SH-SY5Y (cell line): ENCODE measurements at regions not wholly inside any gene's neighbourhood (a gene's known extent, or its start where the extent isn't known, plus 50 kb on each side); places are given as distances from the start of the nearest gene placed in this dataset.

Experiments
- GATA2 ChIP-seq: IDR thresholded peaks from 2 replicates; pipeline ENCODE4 v1.6.1; 2011; ENCODE audit warnings: mild to moderate bottlenecking, low read depth, low read length
- GATA3 ChIP-seq: IDR thresholded peaks from 2 replicates; pipeline ENCODE4 v1.6.1; 2011; ENCODE audit warnings: low read depth, mild to moderate bottlenecking, low read length, moderate library complexity

DNA sequence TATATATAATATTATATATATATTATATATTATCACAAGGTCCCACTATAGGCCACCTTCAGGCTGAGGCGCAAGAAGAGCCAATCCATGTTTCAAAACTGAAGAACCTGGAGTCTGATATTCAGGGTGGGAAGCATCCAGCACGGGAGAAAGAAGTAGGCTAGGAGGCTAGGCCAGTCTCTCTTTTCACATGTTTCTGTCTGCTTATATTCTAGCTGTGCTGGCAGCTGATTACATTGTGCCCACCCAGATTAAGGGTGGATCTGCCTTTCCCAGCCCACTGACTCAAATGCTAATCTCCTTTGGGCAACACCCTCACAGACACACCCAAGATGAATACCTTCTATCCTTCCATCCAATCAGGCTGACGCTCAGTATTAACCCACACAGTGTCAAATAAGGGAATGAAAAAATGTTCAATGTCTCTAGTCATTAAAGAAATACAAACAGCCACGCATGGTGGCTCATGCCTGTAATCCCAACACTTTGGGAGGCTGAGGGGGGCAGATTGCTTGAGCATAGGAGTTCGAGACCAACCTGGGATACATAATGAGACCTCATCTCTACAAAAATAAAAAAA is 135.4 kb upstream of the PCBD1 start:
- TF ChIP-seq GATA2 (no peak), GATA3 (no peak)

DNA sequence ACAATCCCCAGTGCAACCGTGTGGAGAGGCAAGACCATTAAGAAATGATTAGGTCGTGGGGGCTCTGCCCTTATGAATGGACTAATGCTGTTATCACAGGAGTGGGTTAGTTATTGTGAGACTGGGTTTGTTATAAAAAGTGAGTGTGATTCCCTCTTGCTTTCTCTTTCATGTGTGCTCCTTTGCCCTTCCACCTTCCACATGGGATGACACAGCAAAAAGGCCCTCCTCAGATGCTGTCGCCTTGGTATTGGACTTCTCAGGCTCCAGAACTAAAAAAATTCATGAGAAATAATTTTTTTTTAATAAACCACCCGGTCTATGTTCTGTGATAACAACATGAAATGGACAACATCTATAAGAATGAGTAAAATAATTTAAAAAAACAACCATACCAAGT is 136.1 kb upstream of the PCBD1 start:
- TF ChIP-seq GATA2 (no peak), GATA3 (no peak)

- TF ChIP-seq GATA2, result no peak
- TF ChIP-seq GATA3, result no peak
Observed at GRCh38 chr10:71025535-71025934, 137.2 kb upstream of the PCBD1 start.

DNA sequence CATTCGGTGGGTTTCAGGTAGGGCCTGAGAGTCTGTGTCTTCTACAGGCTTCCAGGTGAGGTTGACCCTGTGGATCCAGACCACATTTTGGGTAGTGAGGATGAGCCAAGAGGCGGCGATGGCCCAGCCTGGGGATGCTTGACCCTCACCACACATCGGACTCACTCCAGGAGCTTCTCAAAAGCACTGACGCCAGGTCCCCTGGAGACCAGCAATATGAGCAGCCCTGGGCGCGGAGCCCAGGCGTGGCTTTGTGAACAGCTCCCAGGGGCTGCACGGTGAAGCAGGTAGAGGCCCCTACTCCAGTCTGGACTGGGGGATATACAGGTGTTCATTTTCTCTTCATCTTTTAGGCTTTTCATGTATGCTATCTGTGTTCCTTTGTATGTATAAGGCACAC is 139.7 kb upstream of the PCBD1 start:
- TF ChIP-seq GATA3 (no peak), GATA2 (no peak)

GRCh38 chr10:71029411-71029892 is 141.1 kb upstream of the PCBD1 start:
- TF ChIP-seq GATA2, result no peak
- TF ChIP-seq GATA3, result no peak

DNA sequence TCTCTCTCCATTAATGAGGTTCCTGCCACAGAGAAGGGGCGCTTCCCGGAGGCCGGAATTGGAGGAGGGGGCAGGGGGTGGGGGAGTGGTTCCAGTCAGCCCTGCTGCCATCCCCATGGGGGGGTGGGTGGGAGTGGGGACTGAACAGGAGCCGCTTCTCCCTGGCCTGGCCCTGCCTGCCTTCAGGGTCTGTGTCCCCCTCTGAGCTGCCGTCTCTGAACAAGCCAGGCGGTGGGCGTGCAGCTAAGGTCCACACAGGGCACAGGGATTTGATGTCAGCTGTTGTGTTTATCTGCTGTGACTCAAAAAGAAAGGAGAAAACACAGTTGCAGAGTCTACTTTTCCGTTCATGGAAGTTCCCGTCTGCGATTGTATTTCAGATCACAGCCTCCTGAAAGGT is 141.5 kb upstream of the PCBD1 start:
- TF ChIP-seq GATA3, result no peak
- no peak for TF ChIP-seq GATA2

GRCh38 chr10:71031026-71031425 is 142.7 kb upstream of the PCBD1 start:
- no peak for TF ChIP-seq GATA2
- TF ChIP-seq GATA3, result no peak

GRCh38 chr10:71031603-71032002 is 143.2 kb upstream of the PCBD1 start:
- TF ChIP-seq GATA2, result no peak
- no peak for TF ChIP-seq GATA3

DNA sequence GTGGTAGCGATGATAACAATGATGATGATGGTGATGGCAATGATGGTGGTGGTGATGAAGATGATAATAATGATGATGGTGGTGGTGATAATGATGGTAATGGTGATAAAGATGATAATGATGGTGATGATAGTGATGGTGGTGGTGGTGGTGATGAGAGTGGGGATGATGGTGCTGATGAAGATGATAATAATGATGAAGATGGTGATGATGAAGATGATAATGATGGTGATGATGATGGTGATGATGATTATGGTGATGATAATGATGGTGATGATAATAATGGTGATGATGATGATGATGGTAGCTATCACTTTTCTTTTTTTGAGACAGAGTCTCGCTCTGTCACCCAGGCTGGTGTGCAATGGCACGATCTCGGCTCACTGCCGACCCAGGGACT is 144.5 kb upstream of the PCBD1 start:
- TF ChIP-seq GATA3, result no peak
- TF ChIP-seq GATA2, result no peak

GRCh38 chr10:71033396-71033980 is 145.1 kb upstream of the PCBD1 start:
- TF ChIP-seq GATA2, result no peak
- TF ChIP-seq GATA3, result no peak

DNA sequence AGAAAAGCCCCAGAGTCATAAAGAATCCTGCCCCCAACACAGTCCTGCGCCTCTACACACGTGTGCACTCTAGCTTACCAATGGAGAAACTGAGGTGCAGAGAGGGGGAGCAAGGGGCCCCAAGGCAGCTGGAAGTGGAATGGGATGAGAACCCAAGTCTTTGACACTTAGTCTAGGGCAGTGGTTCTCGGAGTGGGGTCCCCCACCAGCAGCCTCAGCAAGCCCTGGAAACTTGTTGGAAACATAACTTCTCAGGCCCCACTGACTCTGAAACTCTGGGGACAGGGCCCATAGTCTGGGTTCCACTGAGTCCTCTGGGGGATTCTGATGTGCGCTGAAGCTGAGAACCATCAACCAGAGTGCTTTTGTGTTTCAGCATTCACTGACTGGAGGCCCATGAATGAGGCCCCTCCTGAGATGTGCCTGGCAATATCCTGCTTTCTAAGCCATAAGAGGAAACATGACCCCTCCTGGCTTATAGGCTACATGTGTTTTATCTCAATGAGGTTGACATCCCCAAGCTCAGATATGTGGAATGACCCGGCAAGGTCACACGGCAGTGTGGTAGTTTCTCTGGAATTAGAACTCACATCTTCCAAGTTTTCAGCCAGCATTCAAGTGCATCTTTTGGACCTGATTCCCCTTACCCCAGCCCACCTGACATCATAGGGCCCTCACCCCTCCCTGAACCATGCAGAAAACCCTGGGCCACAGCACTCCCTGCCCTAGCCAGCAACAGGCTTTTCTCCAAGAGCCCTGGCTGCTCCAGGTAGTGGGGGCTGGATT is 147.3 kb upstream of the PCBD1 start:
- TF ChIP-seq GATA3, result no peak
- no peak for TF ChIP-seq GATA2

GRCh38 chr10:71036297-71036966 is 148.1 kb upstream of the PCBD1 start:
- no peak; the same call in 1 of the 2 replicates for TF ChIP-seq GATA2
- no peak for TF ChIP-seq GATA3

DNA sequence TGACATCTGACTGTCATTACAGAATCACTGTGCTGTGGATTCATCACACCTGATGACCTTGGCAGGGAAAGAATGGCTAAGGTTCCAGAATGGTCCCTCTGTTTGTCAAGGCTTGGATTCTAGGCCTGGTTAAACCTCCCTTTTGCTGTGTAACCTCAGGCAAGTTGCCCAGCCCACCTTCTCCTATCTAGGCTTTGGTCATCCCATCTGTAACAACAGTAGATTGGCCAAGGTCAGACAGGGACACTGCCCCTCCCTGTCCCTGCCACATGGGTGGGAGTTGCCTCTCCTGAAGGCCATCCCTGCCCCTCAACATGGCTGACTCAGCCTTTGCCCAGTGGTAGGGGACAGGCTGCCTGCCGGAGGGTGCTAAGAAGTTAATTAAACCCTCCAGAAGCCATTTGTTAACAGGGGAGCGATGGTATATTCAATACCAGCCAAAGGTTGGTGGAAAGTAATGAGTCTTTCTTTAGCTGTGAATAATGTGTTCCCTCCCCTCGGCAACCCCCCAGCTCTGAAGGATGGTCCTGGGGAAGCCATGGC is 149.8 kb upstream of the PCBD1 start:
- TF ChIP-seq GATA3 (no peak), GATA2 (no peak)

- TF ChIP-seq GATA2 (no peak), GATA3 (no peak)
Observed at GRCh38 chr10:71038921-71039320, 150.6 kb upstream of the PCBD1 start.

- no peak for TF ChIP-seq GATA2
- TF ChIP-seq GATA3, result no peak
Observed at GRCh38 chr10:71039551-71039950, 151.2 kb upstream of the PCBD1 start.
